ENCODE measurements at regions not wholly inside any gene's neighbourhood (a gene's known extent, or its start where the extent isn't known, plus 50 kb on each side); places are given as distances from the start of the nearest gene placed in this dataset.

DNA sequence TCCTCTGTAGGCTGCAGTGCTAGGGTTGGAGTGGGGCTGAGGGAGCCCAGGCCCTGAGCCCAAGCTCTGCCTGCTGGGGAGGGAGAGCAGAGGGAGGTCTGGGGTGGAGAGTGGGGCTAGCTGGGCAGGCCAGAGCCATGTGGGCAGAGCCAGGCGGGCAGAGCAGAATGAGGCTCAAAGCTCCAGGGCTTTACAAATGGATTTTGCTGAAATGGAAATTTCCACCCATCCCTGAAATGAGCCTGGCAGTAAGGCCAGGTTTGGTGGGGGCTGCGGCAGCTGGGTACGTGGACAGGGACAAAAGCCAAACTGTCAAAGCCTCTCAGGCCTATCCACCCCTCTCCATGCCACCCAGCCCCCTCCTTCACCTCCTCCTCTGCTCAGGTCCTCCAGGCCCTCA lies 74.2 kb upstream of the ARAP3 start:
- Histone ChIP-seq H3K27me3 (ENCODE audit: insufficient read depth, low read length, poor library complexity, severe bottlenecking) (no peaks in the 10 kb centered on the region), H2AFZ (ENCODE audit: low read length) (no peak overlapping the region), H3K4me3 (ENCODE audit: low read length, poor library complexity, severe bottlenecking) (no peak overlapping the region), H3K9ac (ENCODE audit: low read depth, low read length, poor library complexity, severe bottlenecking) (no peak overlapping the region), H4K20me1 (ENCODE audit: insufficient read depth, low read length, poor library complexity, severe bottlenecking) (no peaks in the 10 kb centered on the region), H3K9me3 (ENCODE audit: insufficient read depth, low read depth, low read length) (no peaks in the 10 kb centered on the region), H3F3A (ENCODE audit: low read depth) (no peaks in the 10 kb centered on the region), H3K4me1 (ENCODE audit: insufficient read depth, low read length, poor library complexity, severe bottlenecking) (no peaks in the 10 kb centered on the region), H3K9me2 (replicated peaks; ENCODE audit: low read depth, low read length) (no peaks in the 10 kb centered on the region), H3K36me3 (ENCODE audit: insufficient read depth, low read length) (no peaks in the 10 kb centered on the region), H3K79me2 (ENCODE audit: insufficient read depth, low read length) (no peaks in the 10 kb centered on the region), H3K4me2 (ENCODE audit: low read depth, low read length, poor library complexity, severe bottlenecking) (no peak overlapping the region)
- TF ChIP-seq, protein P1, sequence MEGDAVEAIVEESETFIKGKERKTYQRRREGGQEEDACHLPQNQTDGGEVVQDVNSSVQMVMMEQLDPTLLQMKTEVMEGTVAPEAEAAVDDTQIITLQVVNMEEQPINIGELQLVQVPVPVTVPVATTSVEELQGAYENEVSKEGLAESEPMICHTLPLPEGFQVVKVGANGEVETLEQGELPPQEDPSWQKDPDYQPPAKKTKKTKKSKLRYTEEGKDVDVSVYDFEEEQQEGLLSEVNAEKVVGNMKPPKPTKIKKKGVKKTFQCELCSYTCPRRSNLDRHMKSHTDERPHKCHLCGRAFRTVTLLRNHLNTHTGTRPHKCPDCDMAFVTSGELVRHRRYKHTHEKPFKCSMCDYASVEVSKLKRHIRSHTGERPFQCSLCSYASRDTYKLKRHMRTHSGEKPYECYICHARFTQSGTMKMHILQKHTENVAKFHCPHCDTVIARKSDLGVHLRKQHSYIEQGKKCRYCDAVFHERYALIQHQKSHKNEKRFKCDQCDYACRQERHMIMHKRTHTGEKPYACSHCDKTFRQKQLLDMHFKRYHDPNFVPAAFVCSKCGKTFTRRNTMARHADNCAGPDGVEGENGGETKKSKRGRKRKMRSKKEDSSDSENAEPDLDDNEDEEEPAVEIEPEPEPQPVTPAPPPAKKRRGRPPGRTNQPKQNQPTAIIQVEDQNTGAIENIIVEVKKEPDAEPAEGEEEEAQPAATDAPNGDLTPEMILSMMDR (conservative IDR thresholded peaks at IDR 0.05; ENCODE audit: low read length) = no peak
- TF ChIP-seq EZH2phosphoT487 (IDR thresholded peaks at IDR 0.05; ENCODE audit: borderline replicate concordance) = no peak

DNA sequence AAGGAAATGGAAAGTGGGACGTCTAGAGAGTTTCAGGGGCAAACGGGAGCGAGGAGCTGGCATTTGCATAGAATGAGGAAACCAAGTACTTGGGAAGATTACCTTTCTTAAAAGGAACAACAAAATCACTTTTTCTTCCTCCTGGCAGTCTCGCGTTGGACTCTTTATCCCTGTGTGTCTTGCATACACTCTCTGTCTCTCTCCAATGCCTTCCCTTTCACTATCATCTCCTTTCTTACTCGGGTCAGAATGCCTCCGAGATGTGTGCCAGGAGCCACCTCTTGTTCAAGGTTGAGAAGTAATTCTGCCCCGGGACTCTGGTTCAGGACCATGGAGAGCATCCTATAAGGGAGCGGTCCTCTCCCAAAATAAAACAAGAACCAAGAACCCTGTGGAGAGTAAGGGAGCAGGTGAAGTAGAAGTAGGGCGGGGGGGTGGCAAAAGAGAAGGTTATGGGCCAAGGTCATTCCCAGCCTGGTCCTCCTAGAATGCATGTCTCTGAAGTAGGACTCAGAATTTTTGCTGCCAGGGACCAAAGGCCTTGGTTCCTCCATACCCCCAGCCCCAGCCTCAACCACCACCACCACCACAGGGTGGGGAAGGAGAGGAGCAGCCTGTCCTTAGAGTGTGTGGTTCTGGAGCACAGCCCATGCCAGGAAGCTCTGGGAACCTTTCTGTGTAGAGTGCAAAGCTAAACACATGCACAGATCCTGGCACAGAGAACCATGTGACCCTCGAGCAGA lies 72.1 kb upstream of the ARAP3 start:
- H4K20me1 ChIP-seq (ENCODE audit: insufficient read depth, low read length, poor library complexity, severe bottlenecking) = no peaks in the 10 kb centered on the region

DNA sequence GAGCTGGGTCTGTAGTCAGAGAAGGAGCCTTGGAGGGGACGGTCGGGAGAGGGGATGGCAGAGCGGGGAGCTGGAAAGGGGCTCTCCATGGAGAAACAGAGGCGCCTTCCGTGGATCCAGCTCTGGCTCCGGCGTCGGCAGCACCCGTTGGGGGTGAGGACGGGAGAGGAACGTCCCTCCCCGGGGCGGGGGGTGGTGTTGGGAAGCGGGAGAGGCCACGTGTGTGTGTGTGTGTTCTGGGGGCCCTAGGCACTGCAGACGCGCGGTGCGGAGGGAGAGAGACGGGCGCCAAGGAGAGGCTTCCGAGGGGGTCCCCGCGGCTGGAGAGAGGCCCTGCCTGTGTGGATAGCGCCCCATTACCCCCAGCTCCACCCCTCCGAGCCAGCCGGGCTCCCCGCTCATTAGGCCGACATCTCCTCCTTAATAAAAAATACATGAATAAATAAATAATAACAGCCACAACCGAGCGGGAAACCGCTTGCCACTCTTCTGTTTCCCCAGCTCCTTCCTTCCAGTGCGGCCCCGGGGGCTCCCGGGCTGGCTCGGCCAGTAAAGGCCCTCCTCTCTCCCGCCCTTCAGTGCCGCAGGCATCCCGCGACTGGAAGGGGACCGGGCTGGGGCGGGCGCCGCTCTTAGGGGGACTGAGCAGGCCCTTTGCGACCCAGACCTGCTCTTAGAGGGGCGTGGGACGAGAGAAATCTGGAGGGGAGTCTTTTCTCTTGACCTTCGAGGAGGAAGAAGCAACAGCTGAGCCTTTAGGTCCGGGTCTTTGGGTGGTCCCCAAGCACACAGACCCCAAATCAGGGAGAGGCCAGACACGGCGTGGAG lies 71.3 kb upstream of the ARAP3 start:
- Histone ChIP-seq H3K9me2 (replicated peaks; ENCODE audit: low read depth, low read length) (no peaks in the 10 kb centered on the region), H3K27me3 (ENCODE audit: insufficient read depth, low read length, poor library complexity, severe bottlenecking) (no peaks in the 10 kb centered on the region), H3K9ac (ENCODE audit: low read depth, low read length, poor library complexity, severe bottlenecking) (no peak overlapping the region), H3K4me2 (ENCODE audit: low read depth, low read length, poor library complexity, severe bottlenecking) (no peak overlapping the region), H2AFZ (ENCODE audit: low read length) (no peak overlapping the region), H3K4me1 (ENCODE audit: insufficient read depth, low read length, poor library complexity, severe bottlenecking) (no peaks in the 10 kb centered on the region), H3K4me3 (ENCODE audit: low read length, poor library complexity, severe bottlenecking) (no peak overlapping the region), H4K20me1 (ENCODE audit: insufficient read depth, low read length, poor library complexity, severe bottlenecking) (no peaks in the 10 kb centered on the region), H3K79me2 (ENCODE audit: insufficient read depth, low read length) (no peaks in the 10 kb centered on the region), H3K36me3 (ENCODE audit: insufficient read depth, low read length) (no peaks in the 10 kb centered on the region), H3K9me3 (ENCODE audit: insufficient read depth, low read depth, low read length) (no peaks in the 10 kb centered on the region), H3F3A (ENCODE audit: low read depth) (no peaks in the 10 kb centered on the region)
- no peak for TF ChIP-seq EZH2phosphoT487 (IDR thresholded peaks at IDR 0.05; ENCODE audit: borderline replicate concordance)
- TF ChIP-seq, protein P1 (conservative IDR thresholded peaks at IDR 0.05; ENCODE audit: low read length) = no peak

More for the DNA sequence above, 72.1 kb upstream of the ARAP3 start:
- no peaks in the 10 kb centered on the region for H3K36me3 ChIP-seq (ENCODE audit: insufficient read depth, low read length)
- H3K79me2 ChIP-seq (ENCODE audit: insufficient read depth, low read length) = no peaks in the 10 kb centered on the region
- H2AFZ ChIP-seq (ENCODE audit: low read length) = no peak overlapping the region
- H3K4me3 ChIP-seq (ENCODE audit: low read length, poor library complexity, severe bottlenecking) = no peak overlapping the region
- no peaks in the 10 kb centered on the region for H3K9me2 ChIP-seq (replicated peaks; ENCODE audit: low read depth, low read length)
- no peaks in the 10 kb centered on the region for H3K4me1 ChIP-seq (ENCODE audit: insufficient read depth, low read length, poor library complexity, severe bottlenecking)
- no peaks in the 10 kb centered on the region for H3K27me3 ChIP-seq (ENCODE audit: insufficient read depth, low read length, poor library complexity, severe bottlenecking)
- TF ChIP-seq, protein P1 (conservative IDR thresholded peaks at IDR 0.05; ENCODE audit: low read length) = no peak
- H3K9ac ChIP-seq (ENCODE audit: low read depth, low read length, poor library complexity, severe bottlenecking) = no peak overlapping the region
- H3K4me2 ChIP-seq (ENCODE audit: low read depth, low read length, poor library complexity, severe bottlenecking) = no peak overlapping the region
- H3F3A ChIP-seq (ENCODE audit: low read depth) = no peaks in the 10 kb centered on the region
- H3K9me3 ChIP-seq (ENCODE audit: insufficient read depth, low read depth, low read length) = no peaks in the 10 kb centered on the region
